GM23338 (cell line): ENCODE measurements at regions not wholly inside any gene's neighbourhood (a gene's known extent, or its start where the extent isn't known, plus 50 kb on each side); places are given as distances from the start of the nearest gene placed in this dataset.

ENCODE experiments used
- ATAC-seq: fragments of 200-7000 bp; cut with Tn5 transposase; 3 replicates; pipeline ENCODE4 v1.9.1; 2020
- DNase-seq: peaks from one replicate; pipeline ENCODE4 v3.0.0-alpha.2; 2015; ENCODE audit warnings: low spot score
- H2AFZ ChIP-seq: fragments of 200-600 bp; sonication (generic); 2 replicates; pipeline ENCODE4 v1.8.0; 2016; ENCODE audit warnings: antibody characterized with exemption, mild to moderate bottlenecking, moderate library complexity
- H3F3A ChIP-seq: fragments of 200-600 bp; sonication (generic); replicated peaks from 2 replicates; pipeline ENCODE4 v1.8.0; 2017; ENCODE audit warnings: antibody characterized with exemption, mixed run types, low read depth
- H3K27ac ChIP-seq: fragments of 200-600 bp; sonication (generic); 2 replicates; pipeline ENCODE4 v1.6.1; 2016; ENCODE audit warnings: low read depth
- H3K27me3 ChIP-seq: fragments of 200-600 bp; sonication (generic); 2 replicates; pipeline ENCODE4 v1.8.0; 2016; ENCODE audit warnings: mild to moderate bottlenecking, mixed run types, moderate library complexity; ENCODE audit not compliant: insufficient read depth
- H3K36me3 ChIP-seq: fragments of 200-600 bp; sonication (generic); 2 replicates; pipeline ENCODE4 v1.8.0; 2016; ENCODE audit warnings: mild to moderate bottlenecking; ENCODE audit not compliant: insufficient read depth
- H3K4me1 ChIP-seq: fragments of 200-600 bp; sonication (generic); 2 replicates; pipeline ENCODE4 v1.8.0; 2016; ENCODE audit warnings: mild to moderate bottlenecking, moderate library complexity; ENCODE audit not compliant: insufficient read depth
- H3K4me2 ChIP-seq: fragments of 200-600 bp; sonication (generic); 2 replicates; pipeline ENCODE4 v1.7.1; 2017; ENCODE audit warnings: mixed run types
- H3K4me3 ChIP-seq: fragments of 200-600 bp; sonication (generic); 2 replicates; pipeline ENCODE4 v1.6.1; 2016; ENCODE audit warnings: mixed run types
- H3K79me2 ChIP-seq: fragments of 200-600 bp; sonication (generic); replicated peaks from 2 replicates; pipeline ENCODE4 v1.8.0; 2017; ENCODE audit warnings: mild to moderate bottlenecking; ENCODE audit not compliant: insufficient read depth
- H3K9me2 ChIP-seq: fragments of 200-600 bp; sonication (generic); 2 replicates; pipeline ENCODE4 v1.8.0; 2017; ENCODE audit not compliant: insufficient read depth
- H4K20me1 ChIP-seq: fragments of 200-600 bp; sonication (generic); replicated peaks from 2 replicates; pipeline ENCODE4 v1.8.0; 2017; ENCODE audit warnings: mild to moderate bottlenecking; ENCODE audit not compliant: insufficient read depth
- H3K27ac Mint-ChIP-seq: 2 replicates; pipeline ENCODE4 v1.8.0; 2020; ENCODE audit warnings: inconsistent platforms, mild to moderate bottlenecking, moderate library complexity, mixed read lengths
- H3K27me3 Mint-ChIP-seq: 3 replicates; pipeline ENCODE4 v1.8.0; 2022; ENCODE audit warnings: low read depth, mild to moderate bottlenecking, moderate library complexity, mixed read lengths, inconsistent platforms; ENCODE audit not compliant: insufficient read depth, poor library complexity
- H3K36me3 Mint-ChIP-seq: 3 replicates; pipeline ENCODE4 v1.8.0; 2021; ENCODE audit warnings: low read depth, mild to moderate bottlenecking, inconsistent platforms, moderate library complexity, mixed read lengths
- H3K4me1 Mint-ChIP-seq: 3 replicates; pipeline ENCODE4 v1.8.0; 2020; ENCODE audit warnings: mild to moderate bottlenecking, inconsistent platforms, mixed read lengths
- H3K4me3 Mint-ChIP-seq: 3 replicates; pipeline ENCODE4 v1.8.0; 2021; ENCODE audit warnings: moderate library complexity, mild to moderate bottlenecking, inconsistent platforms, mixed read lengths
- H3K9me3 Mint-ChIP-seq: 3 replicates; pipeline ENCODE4 v1.8.0; 2020; ENCODE audit warnings: moderate library complexity, mild to moderate bottlenecking, inconsistent platforms, mixed read lengths
- CREB1 ChIP-seq: fragments of 250-450 bp; sonication (Bioruptor Pico); IDR thresholded peaks from 2 replicates; pipeline ENCODE4 v1.5.0; 2020; ENCODE audit warnings: low read depth, mild to moderate bottlenecking, moderate library complexity
- CTCF ChIP-seq, 2 experiments: fragments of 200-600 bp in 1 of 2; sonication (generic) in 1 of 2; conservative IDR thresholded peaks; 2 replicates each; pipeline versions ENCODE4 v1.5.1 to v1.6.1; 2016 to 2017; ENCODE audit warnings: antibody characterized with exemption in 2 of 2, low read depth in 2 of 2, mild to moderate bottlenecking in 2 of 2, moderate library complexity in 1 of 2
- EZH2 ChIP-seq: fragments of 200-600 bp; sonication (generic); IDR thresholded peaks from one replicate; pipeline ENCODE4 v1.8.0; 2017; ENCODE audit warnings: antibody characterized with exemption, mild to moderate bottlenecking, low read depth; ENCODE audit not compliant: unreplicated experiment
- EZH2phosphoT487 ChIP-seq: fragments of 200-600 bp; sonication (generic); IDR thresholded peaks from one replicate; pipeline ENCODE4 v1.8.1; 2018; ENCODE audit warnings: antibody characterized with exemption; ENCODE audit not compliant: unreplicated experiment
- POLR2AphosphoS5 ChIP-seq: IDR thresholded peaks from 2 replicates; pipeline ENCODE4 v1.6.1; 2016; ENCODE audit warnings: antibody characterized with exemption, low read depth
- ZNF462 ChIP-seq: fragments of 250-450 bp; sonication (Bioruptor Pico); IDR thresholded peaks from 2 replicates; pipeline ENCODE4 v1.5.0; 2020; ENCODE audit warnings: mild to moderate bottlenecking, moderate library complexity

GRCh38 chr17:77746896-77747554, 211.5 kb upstream of the TNRC6C start:
- peak; percentile 60 for ATAC-seq
- Histone ChIP-seq H3K4me3 (no peak overlapping the region), H3K36me3 (no peaks in the 10 kb centered on the region), H3F3A (no peaks in the 10 kb centered on the region), H3K4me1 (no peaks in the 10 kb centered on the region; the same call in 1 of the 2 replicates), H2AFZ (peak overlapping the region; percentile 84), H3K27ac (no peak overlapping the region), H4K20me1 (no peaks in the 10 kb centered on the region), H3K4me2 (no peak overlapping the region), H3K27me3 (no peaks in the 10 kb centered on the region), H3K79me2 (no peaks in the 10 kb centered on the region), H3K9me2 (0 out of 2 replicates have a peak, but pooled peaks cover 4% of the 10 kb centered on the region)
- Mint-ChIP-seq H3K4me3 (no peak overlapping the region), H3K9me3 (no peaks in the 10 kb centered on the region), H3K27me3 (peaks cover 17% of the 10 kb centered on the region), H3K27ac (no peak overlapping the region), H3K4me1 (peaks cover 25% of the 10 kb centered on the region), H3K36me3 (no peaks in the 10 kb centered on the region; the same call in 2 of the 3 replicates)
- no peak for DNase-seq
- TF ChIP-seq CTCF (conservative IDR thresholded peaks at IDR 0.05; ENCODE audit: low read depth in 2 of 2) (no peak), POLR2AphosphoS5 (no peak), CREB1 (CRISPR knock-in tag) (no peak), EZH2phosphoT487 (no peak)

- H3K27me3 Mint-ChIP-seq = peaks cover 10% of the 10 kb centered on the region
- no peak for ATAC-seq
- no peak for TF ChIP-seq CREB1 (CRISPR knock-in tag)
- no peak for TF ChIP-seq ZNF462
- TF ChIP-seq CTCF (conservative IDR thresholded peaks at IDR 0.05; ENCODE audit: low read depth in 2 of 2) = no peak
- no peak for TF ChIP-seq EZH2
Observed at GRCh38 chr17:77748436-77748835, 210.1 kb upstream of the TNRC6C start.

More at GRCh38 chr17:77748436-77748835, 210.1 kb upstream of the TNRC6C start:
- Histone ChIP-seq H3K4me1 (no peaks in the 10 kb centered on the region; the same call in 1 of the 2 replicates), H3K4me3 (no peak overlapping the region), H3K27ac (no peak overlapping the region), H3K27me3 (no peaks in the 10 kb centered on the region), H3F3A (no peaks in the 10 kb centered on the region), H3K79me2 (no peaks in the 10 kb centered on the region), H3K36me3 (no peaks in the 10 kb centered on the region), H3K9me2 (no peaks in the 10 kb centered on the region), H3K4me2 (no peak overlapping the region), H2AFZ (no peak overlapping the region), H4K20me1 (no peaks in the 10 kb centered on the region)
- Mint-ChIP-seq H3K4me3 (no peak overlapping the region), H3K9me3 (no peaks in the 10 kb centered on the region), H3K4me1 (peaks cover 15% of the 10 kb centered on the region), H3K36me3 (no peaks in the 10 kb centered on the region; the same call in 2 of the 3 replicates), H3K27ac (no peak overlapping the region)
- no peak for DNase-seq
